ENCODE measurements at regions not wholly inside any gene's neighbourhood (a gene's known extent, or its start where the extent isn't known, plus 50 kb on each side); places are given as distances from the start of the nearest gene placed in this dataset.

- peak; percentile 30 for TF ChIP-seq CTCF (IDR thresholded peaks at IDR 0.05; ENCODE audit: insufficient read depth, low read length, poor library complexity, severe bottlenecking)
- Histone ChIP-seq H3K4me3 (replicated peaks; ENCODE audit: low read depth, low read length) (no peak overlapping the region), H3K27me3 (replicated peaks; ENCODE audit: control insufficient read depth, insufficient read depth, low read length) (no peaks in the 10 kb centered on the region), H3K36me3 (ENCODE audit: control insufficient read depth, insufficient read depth, low read length) (peaks cover 41% of the 10 kb centered on the region)
- DNase-seq (ENCODE audit: extremely low read depth, insufficient read length), result no peak
Measured at GRCh38 chr9:92242260-92243136, 51.0 kb downstream of the IARS1 start.

GRCh38 chr9:92236915-92237314, 56.6 kb downstream of the IARS1 start:
- no peak for TF ChIP-seq CTCF (IDR thresholded peaks at IDR 0.05; ENCODE audit: insufficient read depth, low read length, poor library complexity, severe bottlenecking)
- Histone ChIP-seq H3K4me3 (replicated peaks; ENCODE audit: low read depth, low read length) (no peak overlapping the region), H3K36me3 (ENCODE audit: control insufficient read depth, insufficient read depth, low read length) (peaks cover 13% of the 10 kb centered on the region), H3K27me3 (replicated peaks; ENCODE audit: control insufficient read depth, insufficient read depth, low read length) (no peaks in the 10 kb centered on the region)
- no peak for DNase-seq (ENCODE audit: extremely low read depth, insufficient read length)

GRCh38 chr9:92236465-92236864, 57.0 kb downstream of the IARS1 start:
- H3K36me3 ChIP-seq (ENCODE audit: control insufficient read depth, insufficient read depth, low read length), result peaks cover 13% of the 10 kb centered on the region
- TF ChIP-seq CTCF (IDR thresholded peaks at IDR 0.05; ENCODE audit: insufficient read depth, low read length, poor library complexity, severe bottlenecking), result no peak

GRCh38 chr9:92234514-92234913, 59.0 kb downstream of the IARS1 start:
- Histone ChIP-seq H3K36me3 (ENCODE audit: control insufficient read depth, insufficient read depth, low read length) (peaks cover 7% of the 10 kb centered on the region), H3K27me3 (replicated peaks; ENCODE audit: control insufficient read depth, insufficient read depth, low read length) (no peaks in the 10 kb centered on the region), H3K4me3 (replicated peaks; ENCODE audit: low read depth, low read length) (no peak overlapping the region)
- no peak for DNase-seq (ENCODE audit: extremely low read depth, insufficient read length)
- no peak for TF ChIP-seq CTCF (IDR thresholded peaks at IDR 0.05; ENCODE audit: insufficient read depth, low read length, poor library complexity, severe bottlenecking)

More at GRCh38 chr9:92236465-92236864, 57.0 kb downstream of the IARS1 start:
- Histone ChIP-seq H3K4me3 (replicated peaks; ENCODE audit: low read depth, low read length) (no peak overlapping the region), H3K27me3 (replicated peaks; ENCODE audit: control insufficient read depth, insufficient read depth, low read length) (no peaks in the 10 kb centered on the region)
- DNase-seq (ENCODE audit: extremely low read depth, insufficient read length), result no peak

- DNase-seq (ENCODE audit: extremely low read depth, insufficient read length), result no peak
- Histone ChIP-seq H3K36me3 (ENCODE audit: control insufficient read depth, insufficient read depth, low read length) (peaks cover 5% of the 10 kb centered on the region), H3K27me3 (replicated peaks; ENCODE audit: control insufficient read depth, insufficient read depth, low read length) (no peaks in the 10 kb centered on the region), H3K4me3 (replicated peaks; ENCODE audit: low read depth, low read length) (no peak overlapping the region)
- no peak for TF ChIP-seq CTCF (IDR thresholded peaks at IDR 0.05; ENCODE audit: insufficient read depth, low read length, poor library complexity, severe bottlenecking)
Measured at GRCh38 chr9:92232190-92232589, 61.3 kb downstream of the IARS1 start.

All from GM06990 (cell line).